ENCODE measurements at regions not wholly inside any gene's neighbourhood (a gene's known extent, or its start where the extent isn't known, plus 50 kb on each side); places are given as distances from the start of the nearest gene placed in this dataset.
"Not testable (repeated sequence)": the region's sequence is repeated elsewhere in the genome, so short reads cannot be mapped to it uniquely, and the experiment has no call there.

DNA sequence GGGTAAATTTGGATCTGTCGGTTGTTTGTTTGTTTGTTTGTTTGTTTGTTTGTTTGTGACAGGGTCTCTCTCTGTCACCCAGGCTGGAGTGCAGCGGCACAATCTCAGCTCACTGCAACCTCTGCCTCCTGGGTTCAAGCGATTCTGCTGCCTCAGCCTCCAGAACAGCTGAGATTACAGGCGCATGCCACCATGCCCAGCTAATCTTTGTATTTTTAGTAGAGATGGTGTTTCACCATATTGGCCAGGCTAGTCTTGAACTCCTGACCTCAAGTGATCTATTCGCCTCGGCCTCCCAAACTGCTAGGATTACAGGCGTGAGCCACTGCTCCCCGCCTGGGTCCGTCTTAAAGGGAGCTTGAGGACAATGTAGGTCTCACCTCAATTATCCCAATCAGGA lies 95.3 kb upstream of the NAA20 start:
- TF ChIP-seq, protein P1, sequence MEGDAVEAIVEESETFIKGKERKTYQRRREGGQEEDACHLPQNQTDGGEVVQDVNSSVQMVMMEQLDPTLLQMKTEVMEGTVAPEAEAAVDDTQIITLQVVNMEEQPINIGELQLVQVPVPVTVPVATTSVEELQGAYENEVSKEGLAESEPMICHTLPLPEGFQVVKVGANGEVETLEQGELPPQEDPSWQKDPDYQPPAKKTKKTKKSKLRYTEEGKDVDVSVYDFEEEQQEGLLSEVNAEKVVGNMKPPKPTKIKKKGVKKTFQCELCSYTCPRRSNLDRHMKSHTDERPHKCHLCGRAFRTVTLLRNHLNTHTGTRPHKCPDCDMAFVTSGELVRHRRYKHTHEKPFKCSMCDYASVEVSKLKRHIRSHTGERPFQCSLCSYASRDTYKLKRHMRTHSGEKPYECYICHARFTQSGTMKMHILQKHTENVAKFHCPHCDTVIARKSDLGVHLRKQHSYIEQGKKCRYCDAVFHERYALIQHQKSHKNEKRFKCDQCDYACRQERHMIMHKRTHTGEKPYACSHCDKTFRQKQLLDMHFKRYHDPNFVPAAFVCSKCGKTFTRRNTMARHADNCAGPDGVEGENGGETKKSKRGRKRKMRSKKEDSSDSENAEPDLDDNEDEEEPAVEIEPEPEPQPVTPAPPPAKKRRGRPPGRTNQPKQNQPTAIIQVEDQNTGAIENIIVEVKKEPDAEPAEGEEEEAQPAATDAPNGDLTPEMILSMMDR (IDR thresholded peaks at IDR 0.05; ENCODE audit: insufficient read depth, low read length): not testable (repeated sequence)
- not testable (repeated sequence) for TF ChIP-seq POLR2AphosphoS5 (IDR thresholded peaks at IDR 0.05; ENCODE audit: low read depth); SPI1 (IDR thresholded peaks at IDR 0.05; ENCODE audit: borderline replicate concordance, low read depth); GABPA (IDR thresholded peaks at IDR 0.05; ENCODE audit: low read depth)
- TF ChIP-seq, protein P2, sequence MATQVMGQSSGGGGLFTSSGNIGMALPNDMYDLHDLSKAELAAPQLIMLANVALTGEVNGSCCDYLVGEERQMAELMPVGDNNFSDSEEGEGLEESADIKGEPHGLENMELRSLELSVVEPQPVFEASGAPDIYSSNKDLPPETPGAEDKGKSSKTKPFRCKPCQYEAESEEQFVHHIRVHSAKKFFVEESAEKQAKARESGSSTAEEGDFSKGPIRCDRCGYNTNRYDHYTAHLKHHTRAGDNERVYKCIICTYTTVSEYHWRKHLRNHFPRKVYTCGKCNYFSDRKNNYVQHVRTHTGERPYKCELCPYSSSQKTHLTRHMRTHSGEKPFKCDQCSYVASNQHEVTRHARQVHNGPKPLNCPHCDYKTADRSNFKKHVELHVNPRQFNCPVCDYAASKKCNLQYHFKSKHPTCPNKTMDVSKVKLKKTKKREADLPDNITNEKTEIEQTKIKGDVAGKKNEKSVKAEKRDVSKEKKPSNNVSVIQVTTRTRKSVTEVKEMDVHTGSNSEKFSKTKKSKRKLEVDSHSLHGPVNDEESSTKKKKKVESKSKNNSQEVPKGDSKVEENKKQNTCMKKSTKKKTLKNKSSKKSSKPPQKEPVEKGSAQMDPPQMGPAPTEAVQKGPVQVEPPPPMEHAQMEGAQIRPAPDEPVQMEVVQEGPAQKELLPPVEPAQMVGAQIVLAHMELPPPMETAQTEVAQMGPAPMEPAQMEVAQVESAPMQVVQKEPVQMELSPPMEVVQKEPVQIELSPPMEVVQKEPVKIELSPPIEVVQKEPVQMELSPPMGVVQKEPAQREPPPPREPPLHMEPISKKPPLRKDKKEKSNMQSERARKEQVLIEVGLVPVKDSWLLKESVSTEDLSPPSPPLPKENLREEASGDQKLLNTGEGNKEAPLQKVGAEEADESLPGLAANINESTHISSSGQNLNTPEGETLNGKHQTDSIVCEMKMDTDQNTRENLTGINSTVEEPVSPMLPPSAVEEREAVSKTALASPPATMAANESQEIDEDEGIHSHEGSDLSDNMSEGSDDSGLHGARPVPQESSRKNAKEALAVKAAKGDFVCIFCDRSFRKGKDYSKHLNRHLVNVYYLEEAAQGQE (IDR thresholded peaks at IDR 0.05; ENCODE audit: insufficient replicate concordance, low read depth): not testable (repeated sequence)
